ENCODE measurements at regions not wholly inside any gene's neighbourhood (a gene's known extent, or its start where the extent isn't known, plus 50 kb on each side); places are given as distances from the start of the nearest gene placed in this dataset.
"Not testable (repeated sequence)": the region's sequence is repeated elsewhere in the genome, so short reads cannot be mapped to it uniquely, and the experiment has no call there.

- no peak for DNase-seq
Measured at GRCh38 chr19:29006057-29006735, 206.8 kb downstream of the UQCRFS1 start.

- DNase-seq: no peak
Measured at GRCh38 chr19:29004796-29005195, 208.2 kb downstream of the UQCRFS1 start.

GRCh38 chr19:29003641-29004409 lies 209.1 kb downstream of the UQCRFS1 start:
- peak; percentile 3 for DNase-seq

GRCh38 chr19:29002336-29002735 lies 210.6 kb downstream of the UQCRFS1 start:
- DNase-seq: no peak

- no peak for DNase-seq
Measured at GRCh38 chr19:29001597-29002245, 211.2 kb downstream of the UQCRFS1 start.

- DNase-seq: no peak
Measured at GRCh38 chr19:29001141-29001581, 211.8 kb downstream of the UQCRFS1 start.

- DNase-seq: no peak
Measured at GRCh38 chr19:28999724-29000433, 213.1 kb downstream of the UQCRFS1 start.

GRCh38 chr19:28998974-28999373 lies 214.0 kb downstream of the UQCRFS1 start:
- no peak for DNase-seq

GRCh38 chr19:28997866-28998265 lies 215.1 kb downstream of the UQCRFS1 start:
- DNase-seq: not testable (repeated sequence)

- peak; percentile 31 for DNase-seq
Measured at GRCh38 chr19:28990522-28990921, 222.4 kb downstream of the UQCRFS1 start.

- DNase-seq: no peak
Measured at GRCh38 chr19:28989739-28990138, 223.2 kb downstream of the UQCRFS1 start.

- no peak for DNase-seq
Measured at GRCh38 chr19:28988066-28988465, 224.9 kb downstream of the UQCRFS1 start.

GRCh38 chr19:28987177-28987576 lies 225.8 kb downstream of the UQCRFS1 start:
- no peak for DNase-seq

- no peak for DNase-seq
Measured at GRCh38 chr19:28985201-28985600, 227.8 kb downstream of the UQCRFS1 start.

- DNase-seq: no peak
Measured at GRCh38 chr19:28984315-28984714, 228.6 kb downstream of the UQCRFS1 start.

- DNase-seq: no peak
Measured at GRCh38 chr19:28983430-28983829, 229.5 kb downstream of the UQCRFS1 start.

- DNase-seq: no peak
Measured at GRCh38 chr19:28981994-28982393, 231.0 kb downstream of the UQCRFS1 start.

- DNase-seq: no peak
Measured at GRCh38 chr19:28981518-28981917, 231.4 kb downstream of the UQCRFS1 start.

- DNase-seq: no peak
Measured at GRCh38 chr19:28980236-28980868, 232.6 kb downstream of the UQCRFS1 start.

GRCh38 chr19:28977826-28978225 lies 235.1 kb downstream of the UQCRFS1 start:
- no peak for DNase-seq

- no peak for DNase-seq
Measured at GRCh38 chr19:28972058-28972852, 240.7 kb downstream of the UQCRFS1 start.

Data from tongue (tissue), 1 donor.